Stimulated activated CD8-positive, alpha-beta memory T cell treated with anti-CD3 and anti-CD28 coated beads, Interleukin-4, amount 100 ng/mL, for 4 hours (primary cell): ENCODE measurements at regions not wholly inside any gene's neighbourhood (a gene's known extent, or its start where the extent isn't known, plus 50 kb on each side); places are given as distances from the start of the nearest gene placed in this dataset.
"Not testable (repeated sequence)": the region's sequence is repeated elsewhere in the genome, so short reads cannot be mapped to it uniquely, and the experiment has no call there.

Experiments used
- DNase-seq, 2 donors: peaks; one replicate each; pipeline ENCODE4 v3.0.0-alpha.2; 2020; ENCODE audit warnings: low read depth in 2 of 2, low spot score in 1 of 2

- DNase-seq = no peak
These were observed 430.7 kb upstream of the CBLB start for GRCh38 chr3:106299300-106300098.

- no peak for DNase-seq
These were observed 433.8 kb upstream of the CBLB start for GRCh38 chr3:106302451-106303221.

- DNase-seq = no peak
These were observed 435.0 kb upstream of the CBLB start for GRCh38 chr3:106303766-106304165.

- DNase-seq = no peak
These were observed 436.3 kb upstream of the CBLB start for GRCh38 chr3:106305127-106305526.

GRCh38 chr3:106305882-106306435 is 437.1 kb upstream of the CBLB start:
- DNase-seq = no peak

- DNase-seq = no peak
These were observed 440.5 kb upstream of the CBLB start for GRCh38 chr3:106309274-106309673.

- not testable (repeated sequence) for DNase-seq
These were observed 441.0 kb upstream of the CBLB start for GRCh38 chr3:106309798-106310197.

GRCh38 chr3:106317141-106318055 is 448.6 kb upstream of the CBLB start:
- no peak for DNase-seq

- not testable (repeated sequence) for DNase-seq
These were observed 452.6 kb upstream of the CBLB start for GRCh38 chr3:106321438-106321837.

GRCh38 chr3:106323586-106323985 is 454.8 kb upstream of the CBLB start:
- DNase-seq = no peak

- DNase-seq = no peak
These were observed 458.3 kb upstream of the CBLB start for GRCh38 chr3:106326941-106327695.

GRCh38 chr3:106327696-106328025 is 458.8 kb upstream of the CBLB start:
- DNase-seq = no peak

- no peak for DNase-seq
These were observed 459.4 kb upstream of the CBLB start for GRCh38 chr3:106328224-106328623.

GRCh38 chr3:106329521-106329920 is 460.7 kb upstream of the CBLB start:
- DNase-seq = no peak

- no peak for DNase-seq
These were observed 462.8 kb upstream of the CBLB start for GRCh38 chr3:106331636-106332035.

- no peak for DNase-seq
These were observed 463.3 kb upstream of the CBLB start for GRCh38 chr3:106332129-106332528.

- DNase-seq = no peak
These were observed 464.1 kb upstream of the CBLB start for GRCh38 chr3:106332884-106333283.

- peak; percentile 28 to 47 for DNase-seq
These were observed 465.3 kb upstream of the CBLB start for GRCh38 chr3:106333911-106334618.

- DNase-seq = no peak
These were observed 467.8 kb upstream of the CBLB start for GRCh38 chr3:106336619-106337018.

GRCh38 chr3:106337116-106337515 is 468.3 kb upstream of the CBLB start:
- no peak for DNase-seq
